Heart right ventricle (tissue), 16 donors: ENCODE measurements at regions not wholly inside any gene's neighbourhood (a gene's known extent, or its start where the extent isn't known, plus 50 kb on each side); places are given as distances from the start of the nearest gene placed in this dataset.

Experiments
- ATAC-seq, 8 donors: fragments of 200-7000 bp; cut with Tn5 transposase; one replicate each; pipeline ENCODE4 v1.9.1; 2020; ENCODE audit warnings: mild to moderate bottlenecking in 8 of 8, moderate library complexity in 8 of 8, moderate number of reproducible peaks in 1 of 8
- DNase-seq, 2 donors: peaks; one replicate each; pipeline ENCODE4 v3.0.0-alpha.2; 2020
- H3K27ac ChIP-seq, 10 donors: fragments of 200-600 bp; sonication (generic) in 2 of 10; one replicate each; pipeline versions ENCODE4 v1.5.0 to v1.8.0; 2020 to 2022; ENCODE audit warnings: mild to moderate bottlenecking in 3 of 10
- H3K27me3 ChIP-seq, 7 donors: fragments of 200-600 bp; one replicate each; pipeline ENCODE4 v1.8.0; 2021 to 2022; ENCODE audit warnings: mild to moderate bottlenecking in 2 of 7
- H3K36me3 ChIP-seq, 9 donors: fragments of 200-600 bp; sonication (generic) in 1 of 9; one replicate each; pipeline versions ENCODE4 v1.5.0 to v1.8.0; 2020 to 2022; ENCODE audit warnings: mild to moderate bottlenecking in 2 of 9
- H3K4me1 ChIP-seq, 9 donors: fragments of 200-600 bp; sonication (generic) in 1 of 9; one replicate each; pipeline versions ENCODE4 v1.5.0 to v1.8.0; 2020 to 2022; ENCODE audit warnings: mild to moderate bottlenecking in 4 of 9
- H3K4me3 ChIP-seq, 10 donors: fragments of 200-600 bp; sonication (generic) in 2 of 10; one replicate each; pipeline versions ENCODE4 v1.5.0 to v1.8.0; 2020 to 2022; ENCODE audit warnings: mild to moderate bottlenecking in 7 of 10, moderate library complexity in 2 of 10
- H3K9me3 ChIP-seq, 11 donors: fragments of 200-600 bp in 10 of 11; sonication (generic) in 2 of 11; one replicate each; pipeline versions ENCODE4 v1.5.0 to v1.8.0; 2013 to 2022; ENCODE audit warnings: mild to moderate bottlenecking in 2 of 11, control low read depth in 1 of 11, moderate library complexity in 1 of 11
- CTCF ChIP-seq, 9 donors: fragments of 200-600 bp; sonication (generic) in 2 of 9; IDR thresholded peaks; one replicate each; pipeline versions ENCODE4 v1.5.0 to v1.8.0; 2021 to 2022; ENCODE audit warnings: antibody characterized with exemption in 9 of 9, mild to moderate bottlenecking in 5 of 9, moderate library complexity in 1 of 9
- WGBS, 2 donors: extraction: QIAGEN DNeasy Blood & Tissue Kit; methylation state at CpG; one replicate each; pipeline ENCODE4 v1.1.7; 2013; ENCODE audit warnings: inconsistent platforms in 1 of 2; 5-methylcytosine and 5-hydroxymethylcytosine counted together
- intact Hi-C, 10 donors: fragments of 100-400 bp; cut with DNase I; formaldehyde crosslinking; loops; one replicate each; pipeline versions ENCODE4 v1.11.1 to v1.14.2; 2022
- donor health status: Arrhythmogenic right ventricular cardiomyopathy.
- donor health status: ischemic (EF 13 %, LVEDD 7.1; RV severe dilation, severe dysfunction).
- donor health status: healthy with polysubstance abuse.
- donor health status: DM: no; HTN: yes; CAD: no.
- donor health status: DM: no; HTN: no; CAD: no.
- donor health status: ischemic (EF 25% LVEDD 6.9; RV normal size, moderate dysfunction).
- donor health status: ischemic (EF 25% LVEDD 5.7; RV mildly dilated, moderate dysfunction).
- donor health status: healthy.
- donor health status: DM: yes; HTN: yes; CAD: no.
- donor health status: Ischemic cardiomyopathy.
- donor health status: ischemic (EF 35%, LVEDD 5.7; RV mildly dilated, moderate dysfunction).
- donor health status: nonischemic (EF 11% LVEDD 7.7; RV severe dilation, severe dysfunction).
- donor health status: DM: yes; HTN: yes; CAD: no.
- donor health status: PGD.
- donor health status: ischemic (EF 29% LVEDD 5.4; RV normal size, mild dysfunction).
- donor health status: nonischemic (EF 23%, LVEDD 6.1; RV moderate dilation, normal function).

- ATAC-seq: no peak
- no peak for TF ChIP-seq CTCF (IDR thresholded peaks at IDR 0.05)
- intact Hi-C loops: no loop called here
- Histone ChIP-seq H3K36me3 (no peaks in the 10 kb centered on the region), H3K4me1 (no peaks in the 10 kb centered on the region), H3K27me3 (no peaks in the 10 kb centered on the region), H3K4me3 (no peak overlapping the region), H3K27ac (no peak overlapping the region), H3K9me3 (no peaks in the 10 kb centered on the region)
- DNase-seq: no peak
- 89 to 91% methylated on average over 2 of the region's 2 CpGs for WGBS, 2 donors
Observed at GRCh38 chr13:37501187-37501586, 97.4 kb downstream of the POSTN start.

GRCh38 chr13:37495046-37495445 is 103.5 kb downstream of the POSTN start:
- Histone ChIP-seq H3K4me3 (no peak overlapping the region), H3K27me3 (no peaks in the 10 kb centered on the region), H3K27ac (no peak overlapping the region), H3K36me3 (no peaks in the 10 kb centered on the region), H3K4me1 (peaks cover 0 to 22% (median 6%) of the 10 kb centered on the region in 9 donors), H3K9me3 (no peaks in the 10 kb centered on the region)
- TF ChIP-seq CTCF (IDR thresholded peaks at IDR 0.05): no peak
- WGBS, 2 donors: 33 to 51% methylated on average over 1 of the region's 1 CpG
- DNase-seq (no peak), ATAC-seq (peak in 5 of 8 donors; percentile 44 to 88 (median 68))
- intact Hi-C loops: loop anchor here in 1 of 10 donors (1.0 kb wide), 1 partner anchor 17 kb away; no protein-coding TSS in a partner anchor

- H3K4me1 ChIP-seq: peaks cover 0 to 35% (median 6%) of the 10 kb centered on the region in 9 donors
- H3K36me3 ChIP-seq: no peaks in the 10 kb centered on the region
- DNase-seq: no peak
- no peak overlapping the region for H3K4me3 ChIP-seq
- no peaks in the 10 kb centered on the region for H3K9me3 ChIP-seq
- intact Hi-C loops: loop anchor here in 1 of 10 donors (1.0 kb wide), 1 partner anchor 18 kb away; no protein-coding TSS in a partner anchor
- WGBS, 2 donors: 74 to 76% methylated on average over 3 of the region's 3 CpGs
- peak overlapping the region in 2 of 10 donors; percentile 15 to 42 for H3K27ac ChIP-seq
- no peak for TF ChIP-seq CTCF (IDR thresholded peaks at IDR 0.05)
- H3K27me3 ChIP-seq: no peaks in the 10 kb centered on the region
- peak in 3 of 8 donors; percentile 18 to 37 (median 19) for ATAC-seq
Observed at GRCh38 chr13:37493775-37494174, 104.8 kb downstream of the POSTN start.

- H3K4me3 ChIP-seq: no peak overlapping the region
- peak overlapping the region in 1 of 10 donors; percentile 42 for H3K27ac ChIP-seq
- H3K4me1 ChIP-seq: peaks cover 0 to 36% (median 6%) of the 10 kb centered on the region in 9 donors
- 50 to 57% methylated on average over 3 of the region's 3 CpGs for WGBS, 2 donors
- no peaks in the 10 kb centered on the region for H3K9me3 ChIP-seq
- H3K36me3 ChIP-seq: no peaks in the 10 kb centered on the region
- H3K27me3 ChIP-seq: no peaks in the 10 kb centered on the region
- peak in 1 of 8 donors; percentile 17 for ATAC-seq
- DNase-seq: no peak
- intact Hi-C loops: no loop called here
- no peak for TF ChIP-seq CTCF (IDR thresholded peaks at IDR 0.05)
Observed at GRCh38 chr13:37492741-37493514, 105.6 kb downstream of the POSTN start.
